GM19043 (cell line): ENCODE measurements at regions not wholly inside any gene's neighbourhood (a gene's known extent, or its start where the extent isn't known, plus 50 kb on each side); places are given as distances from the start of the nearest gene placed in this dataset.
A peak's percentile ranks its signal among the peaks of the same experiment; 100 is the strongest.

Experiments used
- ATAC-seq: cut with Tn5 transposase; IDR thresholded peaks from one replicate; pipeline ENCODE4 v1.9.1; 2021; ENCODE audit warnings: low read depth; ENCODE audit not compliant: unreplicated experiment

GRCh38 chr14:38527502-38527878 lies 271.6 kb upstream of the CLEC14A start:
- ATAC-seq = no peak

DNA sequence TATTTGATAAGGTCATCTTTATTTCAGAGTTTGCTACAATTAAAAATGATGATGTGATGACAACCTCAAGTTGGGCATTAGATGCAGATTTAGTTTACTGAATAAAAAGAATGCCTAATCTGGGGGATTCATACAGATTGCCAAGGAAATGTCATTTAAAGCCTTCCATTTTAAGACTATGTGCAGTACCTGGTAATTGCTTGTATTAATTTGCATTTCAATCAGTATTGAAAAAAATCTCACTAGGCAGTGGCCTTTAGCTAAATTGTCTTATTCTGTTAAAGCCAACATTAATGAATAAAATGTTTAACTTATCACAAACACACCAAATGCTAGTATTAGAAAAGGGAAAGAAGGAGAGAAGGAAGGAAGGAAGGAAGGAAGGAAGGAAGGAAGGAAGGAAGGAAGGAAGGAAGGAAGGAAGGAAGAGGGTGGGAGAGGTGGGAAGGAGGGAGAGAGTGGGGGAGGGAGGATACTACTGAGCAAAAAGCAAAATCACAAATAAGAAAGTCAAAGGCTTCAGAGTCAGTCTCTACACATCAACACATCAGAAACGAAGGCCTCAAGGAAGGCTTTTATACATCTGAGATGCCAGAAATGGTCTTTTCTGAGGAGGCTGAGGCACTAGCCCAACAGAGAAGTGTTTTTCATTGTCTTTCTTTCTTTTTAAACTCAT lies 271.1 kb upstream of the CLEC14A start:
- no peak for ATAC-seq

GRCh38 chr14:38524636-38525509 lies 269.0 kb upstream of the CLEC14A start:
- no peak for ATAC-seq

DNA sequence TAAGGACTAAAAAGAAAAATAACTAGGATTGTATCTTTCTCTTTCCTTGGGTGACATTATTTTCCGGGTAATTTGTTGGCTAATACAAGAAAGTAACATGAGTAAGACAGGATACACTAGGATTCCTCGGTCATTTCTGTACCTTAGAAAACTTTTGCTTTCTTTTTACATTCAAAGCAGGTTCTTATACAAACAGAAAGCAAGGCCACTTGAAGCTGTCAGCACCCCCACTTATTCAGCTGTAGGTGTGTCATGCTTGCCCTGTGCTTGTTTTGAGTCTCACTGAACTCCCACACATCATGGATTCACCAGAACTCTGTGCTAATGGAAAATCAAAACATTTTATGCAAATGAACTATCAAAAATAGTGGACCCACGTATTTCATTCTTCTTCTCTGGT lies 266.8 kb upstream of the CLEC14A start:
- ATAC-seq = no peak

- ATAC-seq = no peak
These were observed 265.7 kb upstream of the CLEC14A start for GRCh38 chr14:38521591-38521990.

DNA sequence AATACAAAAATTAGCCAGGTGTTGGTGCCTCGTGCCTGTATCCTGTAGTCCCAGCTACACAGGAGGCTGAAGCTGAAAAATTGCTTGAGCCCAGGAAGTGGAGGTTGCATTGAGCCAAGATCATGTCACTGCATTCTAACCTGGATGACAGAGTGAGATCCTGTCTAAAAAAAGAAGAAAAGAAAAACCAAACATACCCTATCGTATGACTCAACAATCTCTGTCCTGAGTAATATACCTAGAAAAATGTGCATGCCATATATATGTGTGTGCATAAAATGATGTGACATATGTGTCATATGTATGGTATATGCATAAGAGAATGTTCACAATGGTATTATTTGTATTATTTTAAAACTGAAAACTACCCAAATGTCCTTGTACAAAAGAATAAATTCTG lies 261.5 kb upstream of the CLEC14A start:
- no peak for ATAC-seq

- ATAC-seq = no peak
These were observed 256.3 kb upstream of the CLEC14A start for GRCh38 chr14:38512236-38512635.

- ATAC-seq = no peak
These were observed 251.4 kb upstream of the CLEC14A start for GRCh38 chr14:38507299-38507698.

DNA sequence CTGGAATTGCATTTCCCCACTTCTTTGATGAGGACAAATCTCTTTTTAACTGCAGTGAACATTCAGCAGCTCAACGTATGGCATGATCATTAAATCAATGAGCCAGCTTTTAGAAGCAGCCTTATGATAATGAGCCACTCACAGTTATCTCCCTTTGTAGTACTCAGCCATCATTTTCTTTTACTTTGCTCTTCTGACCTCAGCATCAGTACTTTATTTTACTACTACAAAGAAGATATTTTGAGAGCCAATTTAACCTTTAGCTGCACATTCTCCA lies 250.0 kb upstream of the CLEC14A start:
- ATAC-seq = no peak

DNA sequence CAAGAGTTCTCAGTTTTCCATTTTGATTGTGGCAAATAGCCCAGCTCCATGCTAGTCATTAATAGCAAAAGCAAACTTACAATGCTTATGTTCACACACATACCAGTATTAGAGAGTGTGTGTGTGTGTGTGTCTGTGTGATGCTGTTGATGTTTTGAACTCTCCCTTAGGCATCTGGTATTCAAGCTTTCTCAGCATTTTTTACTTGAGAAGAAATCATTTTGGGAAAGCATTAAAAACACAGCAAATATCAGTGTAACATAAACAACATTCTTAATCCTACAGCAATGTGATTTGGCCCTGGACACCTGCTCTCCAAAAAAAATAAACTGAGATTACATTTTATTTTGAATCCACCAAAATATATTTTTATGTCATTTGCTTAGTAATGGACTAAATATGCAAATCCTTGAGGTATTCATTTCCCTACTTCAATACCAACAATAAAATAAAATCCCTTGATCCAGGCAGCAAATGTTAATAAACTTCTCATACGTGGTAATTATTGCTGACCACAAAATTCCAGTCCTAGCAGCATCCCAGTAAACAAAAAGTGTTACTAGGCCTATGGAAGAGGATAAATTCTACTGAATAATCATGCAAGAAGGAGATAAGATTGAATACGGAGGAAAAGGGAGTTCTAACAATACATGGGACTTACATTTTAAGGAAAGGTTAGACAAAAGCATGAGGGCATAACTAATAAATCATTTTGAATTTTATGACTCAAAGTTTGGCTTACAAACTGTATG lies 249.5 kb upstream of the CLEC14A start:
- ATAC-seq = no peak

DNA sequence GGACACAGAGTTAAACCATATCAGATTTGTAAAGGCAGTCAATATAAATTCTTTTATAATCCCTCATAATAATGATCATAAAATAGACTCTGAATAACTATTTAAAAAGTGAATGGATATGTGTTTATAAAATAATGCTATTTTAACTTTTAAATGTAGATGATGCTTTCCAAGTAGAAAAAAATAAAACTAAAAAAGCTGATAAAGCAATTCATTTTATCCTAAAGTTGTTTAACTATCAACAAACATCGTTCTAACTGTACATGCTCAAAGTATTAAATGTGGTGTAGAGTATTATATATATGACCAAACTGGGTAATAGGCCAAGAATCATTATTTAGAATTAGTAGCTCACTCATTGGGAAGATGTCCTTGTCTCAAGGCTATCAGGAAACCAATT lies 248.3 kb upstream of the CLEC14A start:
- no peak for ATAC-seq

GRCh38 chr14:38502239-38502638 lies 246.3 kb upstream of the CLEC14A start:
- ATAC-seq = no peak

DNA sequence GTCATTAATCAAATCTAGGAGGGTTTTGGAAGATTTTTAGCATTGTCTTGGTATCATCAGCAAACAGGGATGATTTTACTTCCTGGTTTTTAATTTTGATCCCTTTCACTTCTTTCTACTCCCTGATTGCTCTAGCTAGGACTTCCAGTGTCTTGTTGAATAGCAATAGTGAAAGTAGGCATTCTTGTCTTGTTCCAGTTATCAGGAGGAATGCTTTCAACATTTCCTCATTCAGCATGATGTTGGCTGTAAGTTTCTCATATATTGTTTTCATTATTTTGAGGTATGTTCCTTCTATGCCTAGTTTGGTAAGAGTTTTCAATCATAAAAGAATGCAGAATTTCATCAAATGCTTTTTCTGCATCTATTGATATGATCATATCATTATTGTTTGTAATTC lies 244.2 kb upstream of the CLEC14A start:
- no peak for ATAC-seq

DNA sequence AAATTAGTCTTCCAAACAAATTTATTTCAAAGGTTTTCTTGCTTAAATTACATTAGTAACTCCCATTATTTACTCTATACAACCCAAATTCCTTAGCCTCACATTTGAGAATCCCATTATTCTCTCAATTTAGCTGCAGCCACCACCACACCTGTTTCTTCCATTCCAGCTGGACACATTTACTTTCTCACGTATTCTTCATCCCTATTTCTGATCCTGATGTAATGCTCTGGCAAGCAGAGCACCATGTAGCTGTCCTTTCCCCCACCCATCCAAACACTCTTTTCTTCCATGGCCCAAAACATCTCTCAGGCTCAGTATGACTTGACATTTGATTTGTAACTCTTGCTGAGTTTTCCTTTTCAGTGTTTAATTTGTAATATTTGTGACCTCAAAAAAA lies 240.2 kb upstream of the CLEC14A start:
- ATAC-seq = no peak

- ATAC-seq = peak; percentile 47
These were observed 234.4 kb upstream of the CLEC14A start for GRCh38 chr14:38490273-38490672.

GRCh38 chr14:38485026-38485425 lies 229.1 kb upstream of the CLEC14A start:
- ATAC-seq = no peak

GRCh38 chr14:38481952-38482678 lies 226.2 kb upstream of the CLEC14A start:
- ATAC-seq = no peak

GRCh38 chr14:38469156-38469555 lies 213.3 kb upstream of the CLEC14A start:
- no peak for ATAC-seq

- ATAC-seq = no peak
These were observed 186.3 kb upstream of the CLEC14A start for GRCh38 chr14:38442208-38442607.

GRCh38 chr14:38432186-38432585 lies 176.3 kb upstream of the CLEC14A start:
- no peak for ATAC-seq

GRCh38 chr14:38431156-38431555 lies 175.3 kb upstream of the CLEC14A start:
- ATAC-seq = no peak
